Osteocyte (in vitro differentiated cells): ENCODE measurements at regions not wholly inside any gene's neighbourhood (a gene's known extent, or its start where the extent isn't known, plus 50 kb on each side); places are given as distances from the start of the nearest gene placed in this dataset.
A peak's percentile ranks its signal among the peaks of the same experiment; 100 is the strongest.

Source experiments
- DNase-seq: peaks from one replicate; pipeline ENCODE4 v3.0.0; 2021; ENCODE audit warnings: mixed read lengths; ENCODE audit not compliant: unreplicated experiment; ENCODE audit errors: extremely low spot score
- H3K27ac Mint-ChIP-seq: one replicate; pipeline ENCODE4 v1.8.0; 2021; ENCODE audit warnings: mild to moderate bottlenecking, mixed read lengths; ENCODE audit not compliant: unreplicated experiment
- H3K27me3 Mint-ChIP-seq: one replicate; pipeline ENCODE4 v1.8.0; 2021; ENCODE audit warnings: mixed read lengths; ENCODE audit not compliant: unreplicated experiment
- H3K36me3 Mint-ChIP-seq: one replicate; pipeline ENCODE4 v1.8.0; 2021; ENCODE audit warnings: mixed read lengths; ENCODE audit not compliant: unreplicated experiment
- H3K4me1 Mint-ChIP-seq: one replicate; pipeline ENCODE4 v1.8.0; 2021; ENCODE audit warnings: mixed read lengths; ENCODE audit not compliant: unreplicated experiment
- H3K4me3 Mint-ChIP-seq: one replicate; pipeline ENCODE4 v1.8.0; 2021; ENCODE audit warnings: mild to moderate bottlenecking, moderate library complexity, mixed read lengths; ENCODE audit not compliant: unreplicated experiment
- H3K9me3 Mint-ChIP-seq: one replicate; pipeline ENCODE4 v1.8.0; 2021; ENCODE audit warnings: mixed read lengths; ENCODE audit not compliant: unreplicated experiment
- CTCF ChIP-seq: fragments of 200-600 bp; sonication (generic); IDR thresholded peaks from 2 replicates; pipeline ENCODE4 v1.5.0; 2021; ENCODE audit warnings: antibody characterized with exemption, mild to moderate bottlenecking, moderate library complexity

GRCh38 chr1:50343323-50343722 lies 79.9 kb downstream of the DMRTA2 start:
- no peak overlapping the region for H3K4me3 Mint-ChIP-seq
- DNase-seq, result no peak
- no peaks in the 10 kb centered on the region for H3K36me3 Mint-ChIP-seq
- no peaks in the 10 kb centered on the region for H3K4me1 Mint-ChIP-seq
- TF ChIP-seq CTCF, result no peak
- H3K9me3 Mint-ChIP-seq, result no peaks in the 10 kb centered on the region
- peaks cover 20% of the 10 kb centered on the region for H3K27me3 Mint-ChIP-seq
- no peak overlapping the region for H3K27ac Mint-ChIP-seq

GRCh38 chr1:50342525-50342924 lies 80.7 kb downstream of the DMRTA2 start:
- no peak for DNase-seq
- H3K27ac Mint-ChIP-seq, result no peak overlapping the region
- H3K4me1 Mint-ChIP-seq, result no peaks in the 10 kb centered on the region
- peaks cover 24% of the 10 kb centered on the region for H3K27me3 Mint-ChIP-seq
- no peak overlapping the region for H3K4me3 Mint-ChIP-seq
- no peaks in the 10 kb centered on the region for H3K36me3 Mint-ChIP-seq
- TF ChIP-seq CTCF, result no peak
- no peaks in the 10 kb centered on the region for H3K9me3 Mint-ChIP-seq

GRCh38 chr1:50335036-50335435 lies 88.2 kb downstream of the DMRTA2 start:
- DNase-seq, result no peak
- H3K9me3 Mint-ChIP-seq, result no peaks in the 10 kb centered on the region
- no peak overlapping the region for H3K27ac Mint-ChIP-seq
- no peak overlapping the region for H3K4me3 Mint-ChIP-seq
- peaks cover 47% of the 10 kb centered on the region for H3K27me3 Mint-ChIP-seq
- peaks cover 6% of the 10 kb centered on the region for H3K4me1 Mint-ChIP-seq
- H3K36me3 Mint-ChIP-seq, result no peaks in the 10 kb centered on the region
- TF ChIP-seq CTCF, result no peak

- Mint-ChIP-seq H3K27me3 (peaks cover 46% of the 10 kb centered on the region), H3K4me1 (peaks cover 6% of the 10 kb centered on the region), H3K4me3 (peak overlapping the region; percentile 26), H3K36me3 (no peaks in the 10 kb centered on the region), H3K9me3 (no peaks in the 10 kb centered on the region), H3K27ac (no peak overlapping the region)
- DNase-seq, result no peak
- peak; percentile 55 for TF ChIP-seq CTCF
These were observed 89.7 kb downstream of the DMRTA2 start for GRCh38 chr1:50333595-50333974.

- Mint-ChIP-seq H3K9me3 (no peaks in the 10 kb centered on the region), H3K36me3 (no peaks in the 10 kb centered on the region), H3K27ac (no peak overlapping the region), H3K27me3 (peaks cover 42% of the 10 kb centered on the region), H3K4me3 (peak overlapping the region; percentile 44), H3K4me1 (peaks cover 6% of the 10 kb centered on the region)
- peak; percentile 74 for TF ChIP-seq CTCF
- no peak for DNase-seq
These were observed 90.2 kb downstream of the DMRTA2 start for GRCh38 chr1:50332941-50333594.
